GM19099 (cell line): ENCODE measurements at regions not wholly inside any gene's neighbourhood (a gene's known extent, or its start where the extent isn't known, plus 50 kb on each side); places are given as distances from the start of the nearest gene placed in this dataset.

Source experiments
- POLR2A ChIP-seq: IDR thresholded peaks from 3 replicates; pipeline ENCODE4 v1.6.1; 2011; ENCODE audit warnings: low read depth; ENCODE audit not compliant: insufficient read length; ENCODE audit errors: extremely low read depth

DNA sequence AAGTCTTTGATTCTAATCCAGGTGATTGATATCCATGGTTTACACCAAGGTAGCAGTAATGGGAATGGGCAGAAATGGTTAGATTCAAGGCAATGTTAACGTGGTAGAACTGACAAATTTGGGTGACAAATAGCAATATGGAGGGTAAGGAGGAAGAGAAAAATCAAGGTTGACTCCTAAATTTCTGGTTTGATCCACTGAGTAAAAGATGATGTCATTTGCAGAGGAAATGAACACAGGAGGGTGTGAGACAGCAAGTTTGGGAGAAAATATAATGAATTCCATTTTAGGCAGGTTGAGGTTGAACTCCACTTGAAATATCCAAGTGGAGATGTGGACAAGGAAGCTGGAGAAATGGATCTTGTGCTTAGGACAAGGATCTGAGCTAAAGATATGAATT, 170.9 kb upstream of the CAMK1G start:
- no peak for TF ChIP-seq POLR2A

DNA sequence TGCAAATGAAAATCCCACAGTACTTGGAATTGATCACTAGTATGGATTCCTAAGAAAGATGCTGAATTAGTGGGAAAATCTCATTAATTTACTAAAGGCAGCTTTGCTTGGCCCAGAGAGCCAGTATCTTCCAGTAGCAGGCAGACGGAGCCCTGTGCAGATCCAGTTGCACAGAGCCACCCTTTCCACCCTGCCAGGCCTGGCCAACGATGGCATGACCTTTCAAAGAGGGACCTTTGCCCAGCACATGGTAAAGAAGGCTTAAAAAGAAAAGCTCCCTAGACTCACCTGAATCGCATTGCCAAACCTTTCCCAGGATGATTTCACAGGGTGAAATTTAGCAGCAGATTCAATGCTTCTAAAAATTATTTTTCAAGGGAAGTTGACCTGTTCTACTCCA, 170.5 kb upstream of the CAMK1G start:
- no peak for TF ChIP-seq POLR2A

DNA sequence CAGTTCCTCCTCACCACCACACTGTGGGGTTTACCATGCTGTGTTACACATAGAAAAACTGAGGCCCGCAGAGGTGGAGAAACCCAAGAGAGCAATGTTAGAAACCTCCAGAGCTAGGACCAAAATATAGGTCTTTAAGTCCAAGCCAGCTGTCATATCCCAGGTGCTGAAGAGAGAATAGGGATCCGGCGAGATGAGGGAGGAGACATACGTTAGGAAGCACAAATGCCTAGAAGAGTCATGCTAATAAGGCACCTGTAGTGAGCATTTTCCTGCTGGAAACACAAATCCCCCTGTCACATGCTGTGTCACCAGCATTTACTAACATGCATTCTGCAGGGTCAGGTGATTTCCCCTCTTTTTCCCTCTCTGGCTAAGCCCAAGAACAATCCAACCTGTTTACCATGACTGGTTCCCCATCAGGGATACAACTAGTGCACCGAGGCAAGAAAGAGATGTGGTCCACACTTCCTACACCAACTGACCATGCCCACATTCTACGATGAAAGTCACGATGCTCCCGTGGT, 168.6 kb upstream of the CAMK1G start:
- TF ChIP-seq POLR2A = no peak

DNA sequence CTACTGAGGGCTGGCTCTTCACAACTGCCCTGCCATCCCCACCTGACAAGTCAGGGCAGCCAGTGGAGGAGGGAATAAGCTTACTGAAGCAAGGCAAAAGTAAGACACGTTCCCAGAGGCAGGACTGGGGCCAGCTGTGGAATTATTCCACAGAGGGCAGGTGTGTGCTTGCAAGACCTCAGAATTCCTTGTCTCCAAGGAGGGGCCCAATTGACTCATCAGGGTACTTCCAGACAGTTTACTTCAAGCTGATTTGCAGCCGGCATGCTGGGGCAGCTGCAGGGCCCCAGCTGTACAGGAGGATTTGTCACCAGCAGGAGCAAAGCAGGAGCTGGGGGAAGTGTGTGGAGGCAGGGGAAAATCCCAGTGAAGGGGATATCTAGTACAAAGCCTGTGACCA, 167.5 kb upstream of the CAMK1G start:
- TF ChIP-seq POLR2A = no peak

DNA sequence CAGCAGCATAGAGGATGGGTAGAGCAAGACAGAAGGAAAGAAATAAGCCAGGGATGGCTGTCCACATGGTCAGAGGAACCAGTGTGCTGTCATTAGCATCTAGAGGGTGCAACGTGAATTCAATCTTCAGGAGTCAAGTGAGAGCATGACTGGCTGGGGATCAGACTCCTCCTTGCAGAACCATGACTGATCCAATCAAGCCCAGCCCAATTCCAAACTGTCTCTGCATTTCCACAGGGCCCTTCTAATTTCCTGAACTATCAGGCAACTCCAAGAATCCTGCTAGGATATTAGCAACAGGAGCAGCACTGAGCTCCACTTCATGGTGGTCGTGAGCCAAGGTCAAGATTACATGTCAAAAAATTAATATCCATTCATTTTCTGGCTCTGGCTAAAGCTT, 166.8 kb upstream of the CAMK1G start:
- TF ChIP-seq POLR2A = no peak

DNA sequence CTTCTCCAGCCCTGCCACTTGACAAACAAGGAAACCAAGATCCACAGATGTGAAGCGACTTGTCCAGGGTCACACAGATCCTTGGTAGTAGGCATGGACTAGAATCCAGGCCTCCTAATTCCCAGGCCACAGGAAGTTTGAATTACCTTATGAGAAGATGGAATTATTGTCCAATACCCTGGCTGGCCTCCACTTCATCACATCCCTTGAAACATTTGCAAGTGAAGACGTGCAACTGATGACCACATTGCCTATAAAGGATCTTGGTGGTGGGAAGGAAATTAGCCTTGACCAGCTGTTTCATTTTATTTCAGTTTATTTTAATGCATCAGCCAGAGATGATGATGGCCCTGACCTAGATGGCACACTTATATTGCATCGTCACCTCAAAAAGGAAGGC, 165.8 kb upstream of the CAMK1G start:
- TF ChIP-seq POLR2A = no peak

DNA sequence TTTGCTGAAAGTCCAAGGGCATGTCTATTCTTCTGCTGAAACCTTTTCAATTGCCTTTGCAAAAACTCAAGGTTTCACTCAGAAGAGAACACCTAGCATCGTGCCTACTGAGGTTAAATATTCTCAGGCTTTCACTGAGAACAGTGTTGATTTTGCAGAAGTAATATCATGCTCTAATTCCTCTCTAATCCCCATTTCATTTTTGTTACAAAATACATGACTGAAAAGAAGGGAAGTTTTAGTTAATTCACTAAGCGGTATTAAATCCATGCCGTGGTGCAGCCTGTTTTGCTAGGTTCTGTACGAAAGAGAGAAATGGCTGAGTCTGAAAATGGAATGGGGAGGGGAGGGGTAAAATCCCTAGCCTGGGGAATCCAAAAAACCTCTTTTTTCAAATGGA, 163.2 kb upstream of the CAMK1G start:
- no peak for TF ChIP-seq POLR2A

DNA sequence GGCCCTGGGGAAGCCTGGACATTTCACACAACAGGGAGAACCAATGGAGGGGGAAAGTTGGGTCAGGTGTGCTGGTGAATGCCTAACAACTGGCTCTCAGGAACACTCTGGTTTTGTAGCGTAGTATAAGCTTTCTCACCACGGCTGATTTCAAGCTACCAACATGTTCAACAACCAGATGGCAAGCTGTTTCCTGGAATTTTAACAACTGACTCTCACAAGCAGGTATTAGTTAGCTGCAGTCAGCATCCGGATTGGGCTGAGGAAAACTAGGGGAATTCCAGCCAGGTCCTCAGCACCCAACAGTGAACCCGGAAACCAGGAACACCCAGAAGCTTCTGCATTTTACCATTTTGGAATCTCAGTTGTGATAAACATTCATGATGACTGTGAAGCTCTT, 162.3 kb upstream of the CAMK1G start:
- no peak for TF ChIP-seq POLR2A

DNA sequence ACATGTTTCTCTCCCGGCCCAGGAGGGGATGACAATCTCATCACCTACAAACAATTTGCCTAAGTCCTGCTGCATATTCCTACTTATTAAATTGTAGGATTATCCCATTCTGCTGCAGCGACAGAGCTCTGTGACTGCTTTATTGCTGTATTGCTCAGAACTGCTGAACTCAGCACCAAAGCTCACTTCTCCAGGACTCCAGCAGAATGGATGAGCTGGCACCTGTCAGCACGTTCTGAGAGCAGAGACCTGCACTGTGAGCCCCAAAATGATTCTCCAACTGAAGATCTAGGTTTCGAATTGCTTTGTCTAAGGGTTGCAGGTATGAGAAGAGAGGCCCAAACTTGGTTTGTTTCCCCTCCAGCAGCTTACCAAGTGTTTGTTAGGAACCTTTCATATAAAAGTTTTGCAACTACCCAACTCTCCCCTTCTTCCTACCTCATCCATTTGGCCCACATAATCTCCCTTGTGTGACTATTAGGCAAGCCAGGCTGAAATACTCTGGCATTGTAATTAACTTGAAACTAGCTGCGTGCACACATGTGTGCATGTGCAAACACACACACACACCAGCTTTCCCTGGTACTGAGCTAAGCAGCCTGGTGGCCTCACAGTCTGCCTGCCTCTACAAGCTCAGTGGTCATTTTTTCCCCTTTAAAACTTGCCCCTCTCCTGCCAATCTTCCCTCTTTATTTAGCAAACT, 161.4 kb upstream of the CAMK1G start:
- no peak for TF ChIP-seq POLR2A

DNA sequence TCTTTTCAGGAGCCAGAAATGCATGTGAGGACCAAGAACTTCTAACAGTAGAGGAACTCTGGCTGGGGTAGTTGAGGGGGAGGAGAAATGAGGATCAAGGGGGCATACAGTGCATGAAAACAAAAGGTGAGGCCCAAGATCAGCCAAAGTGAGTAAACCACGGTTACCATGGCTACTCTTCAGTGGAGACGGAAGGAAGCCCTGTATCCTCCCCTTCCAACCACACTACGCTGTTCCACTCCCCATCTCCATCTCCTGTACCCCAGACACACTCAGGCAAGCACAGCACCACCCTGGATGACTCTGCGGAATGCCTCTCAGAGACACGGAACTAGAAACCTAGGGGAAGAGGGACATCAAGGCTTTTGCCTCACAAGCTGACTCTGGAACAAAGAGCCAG, 157.6 kb upstream of the CAMK1G start:
- TF ChIP-seq POLR2A = no peak

DNA sequence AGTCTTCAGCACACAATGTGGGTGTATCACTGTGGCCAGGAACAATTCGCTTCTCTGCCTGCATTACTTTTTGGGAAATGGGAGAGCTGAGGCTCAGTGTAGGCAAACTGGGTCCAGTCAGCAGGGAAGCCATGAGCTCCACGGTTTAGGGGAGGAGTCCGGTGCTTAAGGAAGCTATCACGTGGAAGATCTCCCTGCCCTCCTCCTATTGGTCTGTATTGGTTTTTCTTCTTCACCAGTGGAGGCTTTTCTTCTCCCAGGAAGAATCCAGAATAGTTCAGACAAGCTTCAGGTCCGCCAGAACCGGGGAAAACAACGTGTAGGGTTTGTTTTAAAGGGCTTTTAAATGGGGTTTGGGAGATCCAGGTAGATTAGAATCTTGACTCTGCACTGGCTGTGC, 156.2 kb upstream of the CAMK1G start:
- no peak for TF ChIP-seq POLR2A

DNA sequence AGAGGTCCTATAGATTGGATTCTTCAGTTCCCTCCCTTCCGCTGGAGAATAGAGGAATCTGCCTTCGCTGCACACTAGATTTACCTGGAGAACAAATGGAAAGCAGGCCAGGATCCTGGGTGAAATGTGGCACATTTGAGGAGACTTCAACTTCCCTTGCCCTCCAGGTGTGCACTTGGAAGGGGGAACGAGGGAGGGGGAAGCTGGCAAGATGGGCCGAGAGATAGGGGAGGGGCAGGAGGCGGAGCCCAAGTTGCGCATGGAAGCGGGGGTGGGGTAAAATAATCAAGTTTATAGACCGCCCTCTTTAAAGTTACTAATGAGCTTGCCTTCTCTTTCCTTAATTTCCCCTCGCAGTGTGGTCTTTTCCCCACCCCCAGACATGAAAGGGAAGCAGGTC, 155.7 kb upstream of the CAMK1G start:
- TF ChIP-seq POLR2A = no peak

DNA sequence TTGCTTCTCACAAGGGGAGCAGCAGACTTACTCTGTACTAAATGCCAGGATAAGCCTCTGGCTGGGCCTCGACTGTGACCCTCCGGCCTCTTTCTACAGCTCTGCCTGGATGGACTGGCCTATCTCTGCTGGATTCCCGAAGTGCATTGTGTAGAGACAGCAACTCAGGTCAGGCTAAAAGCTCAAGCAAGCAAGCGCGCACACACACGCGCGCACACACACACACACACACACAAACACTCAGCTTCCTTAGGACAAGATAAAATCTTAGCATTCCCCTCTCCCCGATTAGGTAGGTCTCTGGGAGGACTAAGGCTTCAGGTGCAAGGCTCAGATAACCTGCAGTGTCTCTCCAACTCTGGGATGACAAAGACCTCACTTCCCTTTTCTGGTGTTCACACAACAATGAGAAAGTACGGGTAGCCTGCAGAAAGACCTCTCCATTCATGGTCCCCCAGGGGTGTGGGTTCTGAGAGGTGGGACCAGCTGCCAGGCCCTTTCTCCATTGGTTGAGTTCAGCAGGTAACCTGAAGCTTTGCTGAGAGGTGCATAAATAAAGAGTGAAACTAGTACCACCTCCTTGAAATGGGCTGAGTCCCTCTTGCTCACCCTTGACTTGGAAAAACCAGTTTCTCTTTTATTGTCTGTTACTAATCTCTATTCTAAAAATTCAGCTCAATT, 155.1 kb upstream of the CAMK1G start:
- TF ChIP-seq POLR2A = no peak

DNA sequence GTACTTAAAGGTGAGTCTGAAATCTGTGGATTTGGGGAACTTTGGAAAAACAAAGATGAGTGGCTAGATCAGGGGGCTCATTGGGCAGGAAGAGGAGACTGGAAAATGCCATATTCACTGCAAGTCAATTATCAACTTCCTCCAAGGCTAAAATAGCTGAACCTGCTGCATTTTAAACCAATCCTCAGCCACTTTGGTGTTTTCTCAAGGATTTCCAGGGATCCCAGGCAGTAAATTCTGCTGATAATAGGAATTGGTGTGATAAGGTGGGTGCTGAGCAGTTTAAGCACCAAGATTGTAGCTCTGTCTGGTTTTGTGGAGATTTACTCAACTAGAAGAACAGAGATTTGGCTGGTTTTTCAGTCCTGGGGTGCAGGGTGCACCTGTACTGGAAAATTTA, 153.9 kb upstream of the CAMK1G start:
- TF ChIP-seq POLR2A = no peak

DNA sequence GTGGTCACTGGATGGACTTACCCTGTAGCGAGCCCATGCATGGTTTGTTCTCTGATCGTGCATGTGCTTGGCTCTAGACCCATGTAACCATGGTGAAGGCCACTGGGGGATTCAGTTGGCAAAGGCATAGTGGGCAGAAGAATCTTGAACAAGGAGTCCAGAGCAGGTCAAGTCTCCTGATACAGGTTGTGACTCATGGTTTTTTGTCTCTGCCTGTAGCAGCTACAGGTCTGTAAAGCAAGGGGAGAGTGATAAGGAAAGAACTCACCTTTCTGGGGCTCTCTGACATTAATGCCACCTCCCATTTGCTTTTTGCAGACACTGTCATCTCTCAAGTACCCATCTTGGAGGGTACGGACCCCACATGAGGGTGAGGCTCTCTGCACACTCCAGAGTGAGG, 153.4 kb upstream of the CAMK1G start:
- TF ChIP-seq POLR2A = no peak

DNA sequence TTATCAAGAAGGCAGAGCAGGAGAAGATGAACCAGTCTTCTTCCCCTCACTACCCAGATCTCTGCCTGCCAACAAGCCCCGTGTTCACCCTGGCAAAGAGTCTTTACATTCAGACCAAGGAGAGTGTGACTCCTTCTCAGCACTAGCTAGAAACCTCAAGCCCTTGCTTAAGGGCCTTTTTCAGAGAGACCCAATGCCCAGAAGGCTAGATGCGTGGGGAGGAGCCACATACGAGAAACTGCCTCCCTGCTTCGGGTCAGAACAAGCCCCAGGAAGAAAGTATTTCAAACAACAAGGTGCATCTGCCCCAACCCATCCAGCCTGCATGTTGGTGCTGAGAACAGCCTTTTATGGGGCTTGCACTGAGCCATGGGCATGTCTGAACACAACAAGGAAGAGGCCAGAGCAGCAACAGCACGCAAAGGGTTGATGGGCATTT, 152.7 kb upstream of the CAMK1G start:
- no peak for TF ChIP-seq POLR2A
